ENCODE measurements at regions not wholly inside any gene's neighbourhood (a gene's known extent, or its start where the extent isn't known, plus 50 kb on each side); places are given as distances from the start of the nearest gene placed in this dataset.
"Not testable (repeated sequence)": the region's sequence is repeated elsewhere in the genome, so short reads cannot be mapped to it uniquely, and the experiment has no call there.

GRCh38 chr7:94176694-94177200 is 172.6 kb upstream of the BET1 start:
- no peak for FAIRE-seq

GRCh38 chr7:94177441-94177840 is 173.3 kb upstream of the BET1 start:
- no peak for FAIRE-seq

- no peak for FAIRE-seq
These were observed 174.1 kb upstream of the BET1 start for GRCh38 chr7:94178230-94178629.

GRCh38 chr7:94179466-94179865 is 175.3 kb upstream of the BET1 start:
- FAIRE-seq, result no peak

- no peak for FAIRE-seq
These were observed 177.9 kb upstream of the BET1 start for GRCh38 chr7:94182066-94182465.

- no peak for FAIRE-seq
These were observed 178.6 kb upstream of the BET1 start for GRCh38 chr7:94182721-94183120.

- no peak for FAIRE-seq
These were observed 179.2 kb upstream of the BET1 start for GRCh38 chr7:94183289-94183749.

GRCh38 chr7:94183891-94184290 is 179.7 kb upstream of the BET1 start:
- no peak for FAIRE-seq

GRCh38 chr7:94188350-94188749 is 184.2 kb upstream of the BET1 start:
- no peak for FAIRE-seq

GRCh38 chr7:94190599-94191061 is 186.5 kb upstream of the BET1 start:
- FAIRE-seq, result no peak

- not testable (repeated sequence) for FAIRE-seq
These were observed 190.3 kb upstream of the BET1 start for GRCh38 chr7:94194426-94194825.

- no peak for FAIRE-seq
These were observed 191.0 kb upstream of the BET1 start for GRCh38 chr7:94195201-94195600.

- FAIRE-seq, result no peak
These were observed 191.7 kb upstream of the BET1 start for GRCh38 chr7:94195813-94196212.

GRCh38 chr7:94205529-94205928 is 189.2 kb upstream of the COL1A2 start:
- FAIRE-seq, result no peak

GRCh38 chr7:94206295-94206694 is 188.4 kb upstream of the COL1A2 start:
- FAIRE-seq, result no peak

GRCh38 chr7:94212160-94212559 is 182.5 kb upstream of the COL1A2 start:
- FAIRE-seq, result no peak

- no peak for FAIRE-seq
These were observed 177.7 kb upstream of the COL1A2 start for GRCh38 chr7:94216944-94217461.

- FAIRE-seq, result no peak
These were observed 176.9 kb upstream of the COL1A2 start for GRCh38 chr7:94217766-94218165.

- FAIRE-seq, result no peak
These were observed 172.2 kb upstream of the COL1A2 start for GRCh38 chr7:94222516-94222915.

GRCh38 chr7:94223375-94224084 is 171.2 kb upstream of the COL1A2 start:
- FAIRE-seq, result no peak

- FAIRE-seq, result no peak
These were observed 166.5 kb upstream of the COL1A2 start for GRCh38 chr7:94228223-94228622.

GRCh38 chr7:94228678-94229077 is 166.0 kb upstream of the COL1A2 start:
- FAIRE-seq, result no peak

GRCh38 chr7:94231305-94231704 is 163.4 kb upstream of the COL1A2 start:
- FAIRE-seq, result no peak

- no peak for FAIRE-seq
These were observed 157.7 kb upstream of the COL1A2 start for GRCh38 chr7:94236960-94237359.

GRCh38 chr7:94237417-94237816 is 157.3 kb upstream of the COL1A2 start:
- FAIRE-seq, result no peak
